OCI-LY7 (cell line): ENCODE measurements at regions not wholly inside any gene's neighbourhood (a gene's known extent, or its start where the extent isn't known, plus 50 kb on each side); places are given as distances from the start of the nearest gene placed in this dataset.

Experiments
- BruUV-seq: library from RNA; stranded (reverse); fragments of 400-500 nt; replicated peaks from 2 replicates; lab custom pipeline; 2021; lab: Mats Ljungman, UMichigan
- CTCF ChIA-PET: fragments of 300-600 bp; sonication (Branson Sonifier 250); formaldehyde crosslinking; loops from one replicate; lab custom pipeline; 2022; ENCODE audit warnings: antibody characterized with exemption; ENCODE audit not compliant: unreplicated experiment; lab: Charles Lee
- POLR2A ChIA-PET: fragments of 300-600 bp; sonication (Branson Sonifier 250); formaldehyde crosslinking; loops from one replicate; lab custom pipeline; 2022; ENCODE audit warnings: antibody characterized with exemption; lab: Charles Lee
- DNase-seq: peaks from one replicate; pipeline ENCODE4 v3.0.0-alpha.2; 2015; ENCODE audit warnings: low spot score
- H2AFZ ChIP-seq: fragments of 200-600 bp; sonication (generic), shearing (Covaris generic); 2 replicates; pipeline ENCODE4 v1.6.1; 2014; ENCODE audit warnings: mild to moderate bottlenecking, antibody characterized with exemption, low read length, moderate library complexity
- H3K27ac ChIP-seq: fragments of 200-600 bp; sonication (generic); 2 replicates; pipeline ENCODE4 v1.5.1; 2014; ENCODE audit warnings: mixed run types, low read depth, mild to moderate bottlenecking, moderate library complexity, low read length, inconsistent platforms; ENCODE audit not compliant: poor library complexity, severe bottlenecking
- H3K36me3 ChIP-seq: fragments of 200-600 bp; sonication (generic); 2 replicates; pipeline ENCODE4 v1.6.1; 2014; ENCODE audit warnings: mild to moderate bottlenecking, antibody characterized with exemption, low read length, moderate library complexity, mixed read lengths; ENCODE audit not compliant: insufficient read depth
- H3K4me1 ChIP-seq: fragments of 200-600 bp; sonication (generic); 2 replicates; pipeline ENCODE4 v1.5.1; 2014; ENCODE audit warnings: mild to moderate bottlenecking, low read length; ENCODE audit not compliant: insufficient read depth, poor library complexity, severe bottlenecking
- H3K4me2 ChIP-seq: fragments of 200-600 bp; sonication (generic); 2 replicates; pipeline ENCODE4 v1.6.1; 2014; ENCODE audit warnings: mild to moderate bottlenecking, low read length
- H3K4me3 ChIP-seq: fragments of 200-600 bp; sonication (generic); 2 replicates; pipeline ENCODE4 v1.5.1; 2014; ENCODE audit warnings: mild to moderate bottlenecking, low read depth, low read length; ENCODE audit not compliant: poor library complexity, severe bottlenecking
- H3K79me2 ChIP-seq: fragments of 200-600 bp; sonication (generic); 2 replicates; pipeline ENCODE4 v1.6.1; 2016; ENCODE audit warnings: low read depth, mild to moderate bottlenecking, low read length, moderate library complexity, mixed read lengths; ENCODE audit not compliant: insufficient read depth
- H3K9me2 ChIP-seq: fragments of 200-600 bp; sonication (generic); 2 replicates; pipeline ENCODE4 v1.6.1; 2016; ENCODE audit warnings: mild to moderate bottlenecking, low read length, mixed read lengths; ENCODE audit not compliant: insufficient read depth
- H3K9me3 ChIP-seq: fragments of 200-600 bp; sonication (generic); 2 replicates; pipeline ENCODE4 v1.6.1; 2014; ENCODE audit warnings: mild to moderate bottlenecking, mixed run types, low read length, mixed read lengths
- H4K20me1 ChIP-seq: fragments of 200-600 bp; sonication (generic); 2 replicates; pipeline ENCODE4 v1.6.1; 2014; ENCODE audit warnings: mild to moderate bottlenecking, antibody characterized with exemption, low read length, moderate library complexity, mixed read lengths; ENCODE audit not compliant: insufficient read depth
- CTCF ChIP-seq: fragments of 200-600 bp; sonication (generic); conservative IDR thresholded peaks from 2 replicates; pipeline ENCODE4 v1.5.1; 2014; ENCODE audit warnings: mild to moderate bottlenecking, antibody characterized with exemption, low read length, moderate library complexity, mixed read lengths
- EZH2phosphoT487 ChIP-seq: fragments of 200-600 bp; sonication (generic); IDR thresholded peaks from 2 replicates; pipeline ENCODE4 v1.6.1; 2018; ENCODE audit warnings: low read depth, borderline replicate concordance, mild to moderate bottlenecking, mixed run types, antibody characterized with exemption, low read length, moderate library complexity, mixed read lengths
- intact Hi-C: fragments of 100-400 bp; cut with micrococcal nuclease; formaldehyde crosslinking; loops from one replicate; pipeline ENCODE4 v1.10.0; 2022; ENCODE audit not compliant: unreplicated experiment

GRCh38 chr1:47575855-47576757 lies 138.3 kb downstream of the FOXD2 start:
- no peak for DNase-seq
- no peak for TF ChIP-seq EZH2phosphoT487
- TF ChIP-seq CTCF = no peak
- H3K79me2 ChIP-seq = no peaks in the 10 kb centered on the region
- no peaks in the 10 kb centered on the region for H3K9me3 ChIP-seq
- no TSS peak for BruUV-seq
- ChIA-PET POLR2A (interaction anchor here (0.6 kb wide), 1 partner anchor 9 kb away, joined by 3 read pairs; no protein-coding TSS in a partner anchor), CTCF (no interaction called here)
- H4K20me1 ChIP-seq = no peaks in the 10 kb centered on the region
- intact Hi-C loops = no loop called here
- H3K4me1 ChIP-seq = no peaks in the 10 kb centered on the region
- no peaks in the 10 kb centered on the region for H3K9me2 ChIP-seq
- H3K4me2 ChIP-seq = no peak overlapping the region
- no peak overlapping the region for H3K4me3 ChIP-seq
- no peak overlapping the region for H2AFZ ChIP-seq
- H3K36me3 ChIP-seq = no peaks in the 10 kb centered on the region
- no peak overlapping the region for H3K27ac ChIP-seq

- no TSS peak for BruUV-seq
- intact Hi-C loops = no loop called here
- POLR2A ChIA-PET = interaction anchor here (0.6 kb wide), 1 partner anchor 10 kb away, joined by 3 read pairs; no protein-coding TSS in a partner anchor
- H3K79me2 ChIP-seq = no peaks in the 10 kb centered on the region
- no peak overlapping the region for H3K27ac ChIP-seq
- H2AFZ ChIP-seq = no peak overlapping the region
- H3K36me3 ChIP-seq = no peaks in the 10 kb centered on the region
- H3K4me1 ChIP-seq = no peaks in the 10 kb centered on the region
- no peak overlapping the region for H3K4me3 ChIP-seq
- TF ChIP-seq CTCF (no peak), EZH2phosphoT487 (no peak)
- CTCF ChIA-PET = no interaction called here
- H3K9me3 ChIP-seq = no peaks in the 10 kb centered on the region
- H4K20me1 ChIP-seq = no peaks in the 10 kb centered on the region
- no peak for DNase-seq
- no peak overlapping the region for H3K4me2 ChIP-seq
- no peaks in the 10 kb centered on the region for H3K9me2 ChIP-seq
These were observed 138.9 kb downstream of the FOXD2 start for GRCh38 chr1:47576758-47577115.
